ENCODE measurements at regions not wholly inside any gene's neighbourhood (a gene's known extent, or its start where the extent isn't known, plus 50 kb on each side); places are given as distances from the start of the nearest gene placed in this dataset.
A peak's percentile ranks its signal among the peaks of the same experiment; 100 is the strongest.

GRCh38 chr10:60662917-60663614 lies 115.2 kb upstream of the CDK1 start:
- no peak for TF ChIP-seq CTCF (conservative IDR thresholded peaks at IDR 0.05; ENCODE audit: control insufficient read depth, insufficient read depth, low read depth, low read length)
- no peak for DNase-seq (ENCODE audit: low read depth)
- H3K4me3 ChIP-seq (ENCODE audit: control insufficient read depth, low read depth, low read length): no peak overlapping the region

- H3K4me3 ChIP-seq (ENCODE audit: control insufficient read depth, low read depth, low read length): no peak overlapping the region
- TF ChIP-seq CTCF (conservative IDR thresholded peaks at IDR 0.05; ENCODE audit: control insufficient read depth, insufficient read depth, low read depth, low read length): no peak
- peak; percentile 12 for DNase-seq (ENCODE audit: low read depth)
Observed at GRCh38 chr10:60661637-60662036, 116.6 kb upstream of the CDK1 start.

- TF ChIP-seq CTCF (conservative IDR thresholded peaks at IDR 0.05; ENCODE audit: control insufficient read depth, insufficient read depth, low read depth, low read length): no peak
- DNase-seq (ENCODE audit: low read depth): no peak
- no peak overlapping the region for H3K4me3 ChIP-seq (ENCODE audit: control insufficient read depth, low read depth, low read length)
Observed at GRCh38 chr10:60660625-60661024, 117.7 kb upstream of the CDK1 start.

DNA sequence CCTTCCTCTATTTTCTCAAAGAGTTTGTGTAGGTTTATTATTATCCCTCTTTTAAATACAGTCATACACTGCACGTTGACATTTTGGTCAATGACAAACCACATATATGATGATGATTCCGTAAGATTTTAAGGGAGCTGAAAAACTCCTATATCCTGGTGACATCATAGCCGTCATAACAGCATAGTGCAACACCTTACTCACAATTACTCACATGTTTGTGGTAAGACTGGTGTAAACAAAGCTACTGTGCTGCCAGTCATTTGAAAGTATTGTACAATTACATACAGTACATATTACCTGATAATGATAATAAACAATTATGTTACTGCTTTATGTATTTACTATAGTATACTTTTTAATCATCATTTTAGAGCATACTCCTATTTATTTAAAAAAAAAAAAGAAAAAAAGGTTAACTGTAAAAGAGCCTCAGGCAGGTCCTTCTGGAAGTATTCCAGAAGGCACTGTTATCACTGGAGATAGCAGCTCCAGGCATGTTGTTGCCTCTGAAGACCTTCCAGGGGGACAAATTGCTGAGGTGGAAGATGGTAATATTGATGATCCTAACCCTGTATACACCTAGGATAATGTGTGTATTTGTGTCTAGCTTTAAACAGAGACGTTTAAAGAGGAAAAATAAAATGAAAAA lies 123.3 kb upstream of the CDK1 start:
- H3K4me3 ChIP-seq (ENCODE audit: control insufficient read depth, low read depth, low read length): no peak overlapping the region
- DNase-seq (ENCODE audit: low read depth): peak; percentile 50
- TF ChIP-seq CTCF (conservative IDR thresholded peaks at IDR 0.05; ENCODE audit: control insufficient read depth, insufficient read depth, low read depth, low read length): no peak

DNA sequence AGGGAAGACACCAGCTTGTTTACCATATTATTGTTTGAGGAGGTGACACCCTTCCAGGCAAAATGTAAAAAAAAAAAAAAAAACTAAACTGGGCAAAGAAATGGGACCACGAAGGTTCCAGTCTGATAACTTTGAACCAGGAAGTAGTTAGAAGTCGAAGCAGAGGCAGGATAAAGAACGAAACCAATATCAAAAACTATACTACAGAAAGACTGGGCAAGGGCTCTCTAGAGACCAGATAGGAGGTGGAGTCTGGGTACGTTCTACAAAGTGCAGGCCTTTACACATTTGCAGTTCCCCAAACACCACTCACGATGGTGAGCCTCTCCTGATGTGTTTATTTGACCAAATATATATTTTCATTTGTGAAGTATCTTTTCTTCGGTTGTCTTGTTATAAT lies 125.7 kb upstream of the CDK1 start:
- H3K4me3 ChIP-seq (ENCODE audit: control insufficient read depth, low read depth, low read length): no peak overlapping the region
- TF ChIP-seq CTCF (conservative IDR thresholded peaks at IDR 0.05; ENCODE audit: control insufficient read depth, insufficient read depth, low read depth, low read length): no peak
- no peak for DNase-seq (ENCODE audit: low read depth)

- no peak for TF ChIP-seq CTCF (conservative IDR thresholded peaks at IDR 0.05; ENCODE audit: control insufficient read depth, insufficient read depth, low read depth, low read length)
- no peak for DNase-seq (ENCODE audit: low read depth)
- H3K4me3 ChIP-seq (ENCODE audit: control insufficient read depth, low read depth, low read length): no peak overlapping the region
Observed at GRCh38 chr10:60650378-60650800, 127.9 kb upstream of the CDK1 start.
